HepG2 (cell line): ENCODE measurements at regions not wholly inside any gene's neighbourhood (a gene's known extent, or its start where the extent isn't known, plus 50 kb on each side); places are given as distances from the start of the nearest gene placed in this dataset.

Experiments used
- CAMTA2 ChIP-seq: sonication (generic); formaldehyde crosslinking; IDR thresholded peaks from 2 replicates; pipeline ENCODE4 v1.4.0; 2020; ENCODE audit warnings: mild to moderate bottlenecking, missing genetic modification reagents, borderline replicate concordance
- HOXA9 ChIP-seq: sonication (generic); formaldehyde crosslinking; IDR thresholded peaks from 2 replicates; pipeline ENCODE4 v1.8.1; 2022; ENCODE audit warnings: missing genetic modification reagents, mild to moderate bottlenecking, moderate library complexity, borderline replicate concordance
- MAFK ChIP-seq, 2 experiments: IDR thresholded peaks in 1 of 2; conservative IDR thresholded peaks in 1 of 2; 2 replicates each; pipeline ENCODE4 v1.6.1; 2011; ENCODE audit warnings: improper control_type of control experiment in 2 of 2, low read length in 2 of 2
- MYPOP ChIP-seq: sonication (generic); formaldehyde crosslinking; IDR thresholded peaks from 2 replicates; pipeline ENCODE4 v1.8.1; 2023; ENCODE audit warnings: mild to moderate bottlenecking, moderate library complexity, missing genetic modification reagents
- NR2F2 ChIP-seq: IDR thresholded peaks from 2 replicates; pipeline ENCODE4 v1.6.1; 2012; ENCODE audit warnings: low read depth, inconsistent platforms, borderline replicate concordance
- POLR2AphosphoS5 ChIP-seq: IDR thresholded peaks from 2 replicates; pipeline ENCODE4 v1.6.1; 2012; ENCODE audit warnings: low read depth, low read length
- TOE1 ChIP-seq: sonication (generic); formaldehyde crosslinking; IDR thresholded peaks from 2 replicates; pipeline ENCODE4 v1.4.0; 2020; ENCODE audit warnings: mild to moderate bottlenecking, missing genetic modification reagents
- XRCC5 ChIP-seq: fragments of 200-400 bp; formaldehyde crosslinking; optimal IDR thresholded peaks from 2 replicates; pipeline ENCODE3; 2017; ENCODE audit warnings: mild to moderate bottlenecking, low read length

GRCh38 chr10:23692736-23693135 is 253.9 kb downstream of the OTUD1 start:
- TF ChIP-seq HOXA9 (CRISPR knock-in tag) (no peak), MYPOP (CRISPR knock-in tag) (no peak), NR2F2 (no peak), CAMTA2 (CRISPR knock-in tag) (no peak), POLR2AphosphoS5 (no peak), TOE1 (CRISPR knock-in tag) (no peak), MAFK (conservative IDR thresholded peaks at IDR 0.05 in 1 of 2, IDR thresholded peaks at IDR 0.05 in 1 of 2; ENCODE audit: low read length in 2 of 2) (no peak), XRCC5 (no peak)
